K562 (cell line): ENCODE measurements at regions not wholly inside any gene's neighbourhood (a gene's known extent, or its start where the extent isn't known, plus 50 kb on each side); places are given as distances from the start of the nearest gene placed in this dataset.

Source experiments
- ATAC-seq: fragments of 200-7000 bp; cut with Tn5 transposase; 3 replicates; pipeline ENCODE4 v1.9.1; 2020; ENCODE audit warnings: moderate library complexity
- BruUV-seq: library from RNA; stranded (reverse); fragments of 400-500 nt; replicated peaks from 2 replicates; lab custom pipeline; 2021; lab: Mats Ljungman, UMichigan
- CTCF ChIA-PET: fragments of 300-600 bp; formaldehyde crosslinking; extraction: SDS; loops from one replicate; lab custom pipeline; 2021; ENCODE audit warnings: low intra/inter-chr PET ratio; lab: Yijun Ruan, JAX
- POLR2A ChIA-PET: fragments of 300-600, 350-650 bp; sonication (Branson Sonifier 250); formaldehyde crosslinking; extraction: SDS; loops from one replicate; lab custom pipeline; 2021; ENCODE audit warnings: antibody characterized with exemption, inconsistent platforms; lab: Yijun Ruan, JAX
- DNase-seq, 4 experiments: peaks; one replicate each; pipeline versions ENCODE4 v3.0.0 to v3.0.0-alpha.2; 2011 to 2018; ENCODE audit warnings: low spot score in 3 of 4, mixed read lengths in 3 of 4; ENCODE audit errors: extremely low read depth in 1 of 4
- FAIRE-seq: peaks from 2 replicates; lab custom pipeline; 2011; peaks lifted over from hg19 to GRCh38; lab: Jason Lieb, UNC
- H2AFZ ChIP-seq: 2 replicates; pipeline ENCODE4 v1.6.0; 2011; ENCODE audit warnings: low read depth, low read length, control low read depth, inconsistent platforms
- H3K27ac ChIP-seq: fragments of 200-600 bp; 3 replicates; pipeline ENCODE4 v1.8.0; 2011; ENCODE audit warnings: low read depth, mild to moderate bottlenecking, control low read depth, inconsistent platforms, low read length, moderate library complexity, mixed read lengths; ENCODE audit errors: extremely low read depth
- H3K27me3 ChIP-seq, 2 experiments: fragments of 300-600 bp in 1 of 2; 2 replicates in 1 of 2; 3 replicates in 1 of 2; pipeline versions ENCODE4 v1.6.0 to v1.8.0; 2011; ENCODE audit warnings: inconsistent platforms in 2 of 2, low read length in 2 of 2, mild to moderate bottlenecking in 1 of 2, mixed read lengths in 1 of 2, moderate library complexity in 1 of 2; ENCODE audit not compliant: control insufficient read depth in 2 of 2, insufficient read depth in 2 of 2
- H3K36me3 ChIP-seq: fragments of 300-600 bp; 3 replicates; pipeline ENCODE4 v1.8.0; 2011; ENCODE audit warnings: mild to moderate bottlenecking, low read length, inconsistent platforms; ENCODE audit not compliant: control insufficient read depth, insufficient read depth
- H3K4me1 ChIP-seq, 2 experiments: fragments of 200-600 bp in 1 of 2; replicated peaks in 1 of 2; 2 replicates in 1 of 2; 3 replicates in 1 of 2; pipeline versions ENCODE4 v1.5.1 to v1.8.0; 2011; ENCODE audit warnings: inconsistent platforms in 2 of 2, low read length in 2 of 2, mild to moderate bottlenecking in 1 of 2, mixed read lengths in 1 of 2, moderate library complexity in 1 of 2; ENCODE audit not compliant: control insufficient read depth in 2 of 2, insufficient read depth in 2 of 2
- H3K4me2 ChIP-seq: 2 replicates; pipeline ENCODE4 v1.6.1; 2011; ENCODE audit warnings: low read length, control low read depth, inconsistent platforms, mixed read lengths; ENCODE audit not compliant: insufficient read depth
- H3K4me3 ChIP-seq: fragments of 200-600 bp; sonication (generic), shearing (Covaris generic); 2 replicates; pipeline ENCODE4 v1.5.1; 2016; ENCODE audit warnings: control low read depth, inconsistent platforms
- H3K79me2 ChIP-seq: fragments of 200-600 bp; 3 replicates; pipeline ENCODE4 v1.8.0; 2011; ENCODE audit warnings: low read length, inconsistent platforms; ENCODE audit not compliant: control insufficient read depth, insufficient read depth
- H3K9ac ChIP-seq, 2 experiments: 2 replicates each; pipeline versions ENCODE4 v1.6.0 to v1.6.1; 2011; ENCODE audit warnings: low read depth in 2 of 2, low read length in 2 of 2, control low read depth in 1 of 2, inconsistent platforms in 1 of 2, mild to moderate bottlenecking in 1 of 2, mixed read lengths in 1 of 2; ENCODE audit not compliant: insufficient read depth in 1 of 2
- H3K9me1 ChIP-seq: one replicate; pipeline ENCODE4 v1.6.0; 2011; ENCODE audit warnings: inconsistent platforms, mild to moderate bottlenecking, low read length, moderate library complexity; ENCODE audit not compliant: control insufficient read depth, insufficient read depth
- H3K9me3 ChIP-seq: replicated peaks from 2 replicates; pipeline ENCODE4 v1.5.1; 2011; ENCODE audit warnings: low read depth, low read length, inconsistent platforms; ENCODE audit not compliant: control insufficient read depth, insufficient read depth
- H4K20me1 ChIP-seq: replicated peaks from 2 replicates; pipeline ENCODE4 v1.6.1; 2011; ENCODE audit warnings: low read length, inconsistent platforms, mixed read lengths; ENCODE audit not compliant: control insufficient read depth, insufficient read depth
- CC2D1A ChIP-seq: fragments of 450-650 bp; IDR thresholded peaks from 2 replicates; pipeline ENCODE4 v1.6.1; 2017; ENCODE audit warnings: mild to moderate bottlenecking
- CEBPB ChIP-seq: fragments of 450-650 bp; IDR thresholded peaks from 2 replicates; pipeline ENCODE4 v1.6.1; 2016; ENCODE audit warnings: missing genetic modification characterization, missing compliant biosample characterization
- CEBPG ChIP-seq, 3 experiments: fragments of 200-800 bp in 1 of 3; sonication (Bioruptor generic) in 1 of 3; sonication (generic) in 1 of 3; formaldehyde crosslinking in 1 of 3; IDR thresholded peaks in 2 of 3; conservative IDR thresholded peaks in 1 of 3; 2 replicates each; pipeline versions ENCODE4 v1.6.1 to v1.8.0; 2016 to 2022; ENCODE audit warnings: missing compliant biosample characterization in 2 of 3, missing genetic modification characterization in 2 of 3, mild to moderate bottlenecking in 1 of 3, missing genetic modification reagents in 1 of 3
- HIVEP1 ChIP-seq: fragments of 250-450 bp; sonication (Bioruptor Pico); IDR thresholded peaks from 2 replicates; pipeline ENCODE4 v1.4.0; 2020; ENCODE audit warnings: mild to moderate bottlenecking
- JUND ChIP-seq, 2 experiments: IDR thresholded peaks; 2 replicates in 1 of 2; 3 replicates in 1 of 2; pipeline ENCODE4 v1.6.1; 2011; ENCODE audit warnings: borderline replicate concordance in 2 of 2, low read depth in 2 of 2, low read length in 2 of 2, improper control_type of control experiment in 1 of 2, missing biosample characterization in 1 of 2, missing genetic modification characterization in 1 of 2, missing genetic modification reagents in 1 of 2
- NCOA4 ChIP-seq: fragments of 450-650 bp; IDR thresholded peaks from 2 replicates; pipeline ENCODE4 v1.6.1; 2018; ENCODE audit warnings: mild to moderate bottlenecking; ENCODE audit not compliant: partially characterized antibody
- NFRKB ChIP-seq: fragments of 450-650 bp; IDR thresholded peaks from 2 replicates; pipeline ENCODE4 v1.6.1; 2016; ENCODE audit warnings: low read depth
- PHB2 ChIP-seq: fragments of 450-650 bp; IDR thresholded peaks from 2 replicates; pipeline ENCODE4 v1.6.1; 2017; ENCODE audit warnings: low read depth
- SAFB2 ChIP-seq: fragments of 200-400 bp; formaldehyde crosslinking; IDR thresholded peaks from 2 replicates; pipeline ENCODE4 v1.6.1; 2018; ENCODE audit warnings: borderline replicate concordance, low read length, low read depth, moderate library complexity; ENCODE audit not compliant: severe bottlenecking
- TAL1 ChIP-seq: fragments of 450-650 bp; IDR thresholded peaks from 2 replicates; pipeline ENCODE4 v1.6.1; 2016; ENCODE audit warnings: mild to moderate bottlenecking
- THAP7 ChIP-seq: fragments of 250-450 bp; sonication (Bioruptor Pico); IDR thresholded peaks from 2 replicates; pipeline ENCODE4 v1.5.0; 2021
- ZKSCAN3 ChIP-seq: fragments of 250-450 bp; sonication (Bioruptor Pico); IDR thresholded peaks from 2 replicates; pipeline ENCODE4 v1.4.0; 2020
- ZNF134 ChIP-seq: fragments of 250-450 bp; sonication (Bioruptor Pico); conservative IDR thresholded peaks from 2 replicates; pipeline ENCODE4 v1.4.0; 2020
- ZNF766 ChIP-seq: fragments of 200-800 bp; sonication (Bioruptor generic); conservative IDR thresholded peaks from 2 replicates; pipeline ENCODE4 v1.6.1; 2016; ENCODE audit warnings: missing genetic modification characterization, missing compliant biosample characterization
- ZZZ3 ChIP-seq: fragments of 450-650 bp; IDR thresholded peaks from 2 replicates; pipeline ENCODE4 v1.6.1; 2016; ENCODE audit warnings: antibody characterized with exemption, mild to moderate bottlenecking, moderate library complexity
- WGBS: fragments of 100-300 bp; shearing (Covaris generic); methylation state at CpG from one replicate; pipeline ENCODE4 v1.1.6; 2016; ENCODE audit warnings: low coverage, mixed read lengths; ENCODE audit not compliant: insufficient coverage; ENCODE audit errors: missing lambda C conversion rate; 5-methylcytosine and 5-hydroxymethylcytosine counted together
- in situ Hi-C: fragments of 300-500 bp; cut with MboI; formaldehyde crosslinking; loops from 4 replicates; pipeline ENCODE4 v1.15.0; 2018; ENCODE audit warnings: inconsistent platforms, mixed read lengths
- intact Hi-C: fragments of 100-400 bp; cut with micrococcal nuclease; formaldehyde crosslinking; loops from 2 replicates; pipeline ENCODE4 v1.14.2; 2022

- intact Hi-C loops = no loop called here
- ATAC-seq = no peak
- H3K27ac ChIP-seq = no peak overlapping the region
- no peaks in the 10 kb centered on the region for H3K36me3 ChIP-seq
- H3K4me3 ChIP-seq = no peak overlapping the region
- no TSS peak for BruUV-seq
- H3K4me2 ChIP-seq = no peak overlapping the region
- no peaks in the 10 kb centered on the region for H3K9me1 ChIP-seq
- no peak for TF ChIP-seq NCOA4
- no peak for TF ChIP-seq THAP7
- no peak for TF ChIP-seq CEBPG (CRISPR knock-in tag; IDR thresholded peaks at IDR 0.05)
- TF ChIP-seq CEBPG (tag; conservative IDR thresholded peaks at IDR 0.05 in 1 of 2, IDR thresholded peaks at IDR 0.05 in 1 of 2) = 0 out of 4 replicates have a peak, but pooled peaks of 1 of the 2 experiments have one; percentile 32
- TF ChIP-seq CEBPB (tag) = 0 out of 2 replicates have a peak, but pooled peaks have one; percentile 12
- no peak overlapping the region for H3K9ac ChIP-seq
- FAIRE-seq = no peak
- H4K20me1 ChIP-seq = no peaks in the 10 kb centered on the region
- ChIA-PET POLR2A (no interaction called here), CTCF (no interaction called here)
- H3K9me3 ChIP-seq = no peaks in the 10 kb centered on the region
- no peak overlapping the region for H2AFZ ChIP-seq
- in situ Hi-C loops = no loop called here
- no peaks in the 10 kb centered on the region for H3K4me1 ChIP-seq
- H3K79me2 ChIP-seq = no peaks in the 10 kb centered on the region
- no peak for DNase-seq
- no peaks in the 10 kb centered on the region for H3K27me3 ChIP-seq
Measured at GRCh38 chr5:30502277-30502676, 691.2 kb upstream of the CDH6 start.

- FAIRE-seq (no peak), ATAC-seq (no peak), DNase-seq (no peak)
- Histone ChIP-seq H3K9me1 (no peaks in the 10 kb centered on the region), H3K4me2 (no peak overlapping the region), H3K4me1 (no peaks in the 10 kb centered on the region), H3K79me2 (no peaks in the 10 kb centered on the region), H4K20me1 (no peaks in the 10 kb centered on the region), H3K4me3 (no peak overlapping the region), H3K36me3 (no peaks in the 10 kb centered on the region), H3K9me3 (no peaks in the 10 kb centered on the region), H3K9ac (no peak overlapping the region), H2AFZ (no peak overlapping the region), H3K27ac (no peak overlapping the region), H3K27me3 (no peaks in the 10 kb centered on the region)
- intact Hi-C loops (no loop called here), in situ Hi-C loops (no loop called here)
- WGBS = 0% methylated on average over 3 of the region's 3 CpGs
- TF ChIP-seq ZZZ3 (no peak), ZNF134 (CRISPR knock-in tag) (no peak), ZNF766 (no peak), HIVEP1 (CRISPR knock-in tag) (no peak), JUND (IDR thresholded peaks at IDR 0.05; ENCODE audit: borderline replicate concordance, low read depth, low read length) (no peak), JUND (tag; IDR thresholded peaks at IDR 0.05; ENCODE audit: borderline replicate concordance, low read depth, low read length) (no peak), SAFB2 (no peak), ZKSCAN3 (CRISPR knock-in tag) (no peak), CC2D1A (no peak), NFRKB (no peak), PHB2 (no peak), TAL1 (no peak)
- POLR2A ChIA-PET = no interaction called here
- CTCF ChIA-PET = no interaction called here
- BruUV-seq = no TSS peak
Measured at GRCh38 chr5:30501065-30501464, 692.4 kb upstream of the CDH6 start.
